Sigmoid colon (tissue), 4 donors: ENCODE measurements at regions not wholly inside any gene's neighbourhood (a gene's known extent, or its start where the extent isn't known, plus 50 kb on each side); places are given as distances from the start of the nearest gene placed in this dataset.

Experiments used
- EP300 ChIP-seq, 4 donors: sonication (generic); formaldehyde crosslinking; IDR thresholded peaks; one replicate each; pipeline ENCODE4 v1.6.1; 2017; ENCODE audit warnings: antibody characterized with exemption in 4 of 4
- POLR2A ChIP-seq, 2 donors: fragments of 450-650 bp; IDR thresholded peaks; one replicate each; pipeline ENCODE4 v1.6.1; 2016; ENCODE audit warnings: antibody characterized with exemption in 2 of 2, mild to moderate bottlenecking in 2 of 2, moderate library complexity in 2 of 2
- POLR2AphosphoS5 ChIP-seq, 4 donors: sonication (generic); formaldehyde crosslinking; IDR thresholded peaks; one replicate each; pipeline ENCODE4 v1.6.1; 2017; ENCODE audit warnings: antibody characterized with exemption in 4 of 4
- TF ChIP-seq, protein P1 (sequence below), 4 experiments: fragments of 450-650 bp in 3 of 4; fragments of 200-600 bp in 1 of 4; IDR thresholded peaks; one replicate each; pipeline ENCODE4 v1.5.1; 2016 to 2019; ENCODE audit warnings: antibody characterized with exemption in 4 of 4, mild to moderate bottlenecking in 3 of 4, moderate library complexity in 2 of 4

DNA sequence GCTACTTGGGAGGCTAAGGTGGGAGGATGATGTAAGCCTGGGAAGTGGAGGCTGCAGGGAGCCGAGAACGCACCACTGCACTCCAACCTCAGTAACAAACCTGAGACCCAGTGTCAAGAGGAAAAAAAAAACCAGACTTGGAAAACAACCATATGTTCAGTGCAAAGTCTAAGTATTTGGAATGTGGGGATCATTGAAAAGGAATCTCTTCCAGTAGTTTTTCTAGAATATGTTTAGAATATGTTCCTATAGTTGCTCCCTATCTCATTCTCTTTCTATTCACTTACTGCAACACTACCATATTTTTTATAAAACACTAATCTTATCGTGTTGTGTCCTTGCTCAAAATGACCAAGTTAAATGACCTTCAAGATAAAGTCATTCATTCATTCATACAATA lies 423.5 kb upstream of the SOX5 start:
- TF ChIP-seq, protein P1, sequence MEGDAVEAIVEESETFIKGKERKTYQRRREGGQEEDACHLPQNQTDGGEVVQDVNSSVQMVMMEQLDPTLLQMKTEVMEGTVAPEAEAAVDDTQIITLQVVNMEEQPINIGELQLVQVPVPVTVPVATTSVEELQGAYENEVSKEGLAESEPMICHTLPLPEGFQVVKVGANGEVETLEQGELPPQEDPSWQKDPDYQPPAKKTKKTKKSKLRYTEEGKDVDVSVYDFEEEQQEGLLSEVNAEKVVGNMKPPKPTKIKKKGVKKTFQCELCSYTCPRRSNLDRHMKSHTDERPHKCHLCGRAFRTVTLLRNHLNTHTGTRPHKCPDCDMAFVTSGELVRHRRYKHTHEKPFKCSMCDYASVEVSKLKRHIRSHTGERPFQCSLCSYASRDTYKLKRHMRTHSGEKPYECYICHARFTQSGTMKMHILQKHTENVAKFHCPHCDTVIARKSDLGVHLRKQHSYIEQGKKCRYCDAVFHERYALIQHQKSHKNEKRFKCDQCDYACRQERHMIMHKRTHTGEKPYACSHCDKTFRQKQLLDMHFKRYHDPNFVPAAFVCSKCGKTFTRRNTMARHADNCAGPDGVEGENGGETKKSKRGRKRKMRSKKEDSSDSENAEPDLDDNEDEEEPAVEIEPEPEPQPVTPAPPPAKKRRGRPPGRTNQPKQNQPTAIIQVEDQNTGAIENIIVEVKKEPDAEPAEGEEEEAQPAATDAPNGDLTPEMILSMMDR (IDR thresholded peaks at IDR 0.05), result no peak
- TF ChIP-seq POLR2A (IDR thresholded peaks at IDR 0.05), result no peak
- no peak for TF ChIP-seq POLR2AphosphoS5 (IDR thresholded peaks at IDR 0.05)
- no peak for TF ChIP-seq EP300 (IDR thresholded peaks at IDR 0.05)
